Astrocyte (in vitro differentiated cells and primary cell): ENCODE measurements at regions not wholly inside any gene's neighbourhood (a gene's known extent, or its start where the extent isn't known, plus 50 kb on each side); places are given as distances from the start of the nearest gene placed in this dataset.

Experiments used
- DNase-seq: peaks from one replicate; pipeline ENCODE4 v3.0.0-alpha.2; 2010; ENCODE audit warnings: low read depth
- FAIRE-seq: peaks from 2 replicates; lab custom pipeline; 2011; peaks lifted over from hg19 to GRCh38; lab: Jason Lieb, UNC
- H2AFZ ChIP-seq: 2 replicates; pipeline ENCODE4 v1.6.0; 2012; ENCODE audit warnings: low read depth, low read length, inconsistent platforms
- H3K27ac ChIP-seq: 2 replicates; pipeline ENCODE4 v1.5.1; 2011; ENCODE audit warnings: low read depth, low read length, inconsistent platforms
- H3K27me3 ChIP-seq: 2 replicates; pipeline ENCODE4 v1.6.0; 2011; ENCODE audit warnings: low read length, inconsistent platforms; ENCODE audit not compliant: insufficient read depth
- H3K36me3 ChIP-seq: 2 replicates; pipeline ENCODE4 v1.5.1; 2011; ENCODE audit warnings: low read length, inconsistent platforms; ENCODE audit not compliant: insufficient read depth
- H3K4me1 ChIP-seq: 2 replicates; pipeline ENCODE4 v1.5.1; 2011; ENCODE audit warnings: low read length, inconsistent platforms; ENCODE audit not compliant: insufficient read depth
- H3K4me2 ChIP-seq: 2 replicates; pipeline ENCODE4 v1.6.0; 2012; ENCODE audit warnings: low read length, inconsistent platforms
- H3K4me3 ChIP-seq: 2 replicates; pipeline ENCODE4 v1.5.1; 2011; ENCODE audit warnings: low read depth, mild to moderate bottlenecking, low read length, inconsistent platforms; ENCODE audit not compliant: insufficient read depth
- H3K79me2 ChIP-seq: 2 replicates; pipeline ENCODE4 v1.6.0; 2012; ENCODE audit warnings: mild to moderate bottlenecking, low read length, inconsistent platforms; ENCODE audit not compliant: insufficient read depth
- H3K9ac ChIP-seq: 2 replicates; pipeline ENCODE4 v1.6.0; 2012; ENCODE audit warnings: mild to moderate bottlenecking, low read length, inconsistent platforms
- H3K9me3 ChIP-seq: 2 replicates; pipeline ENCODE4 v1.5.1; 2012; ENCODE audit warnings: low read depth, mild to moderate bottlenecking, low read length, inconsistent platforms; ENCODE audit not compliant: insufficient read depth
- H4K20me1 ChIP-seq: 2 replicates; pipeline ENCODE4 v1.6.0; 2012; ENCODE audit warnings: low read length, inconsistent platforms; ENCODE audit not compliant: insufficient read depth
- H3K27ac Mint-ChIP-seq: one replicate; pipeline ENCODE4 v1.8.0; 2021; ENCODE audit warnings: mild to moderate bottlenecking, mixed read lengths; ENCODE audit not compliant: unreplicated experiment
- H3K27me3 Mint-ChIP-seq: one replicate; pipeline ENCODE4 v1.8.0; 2021; ENCODE audit warnings: low read depth, mixed read lengths; ENCODE audit not compliant: unreplicated experiment
- H3K36me3 Mint-ChIP-seq: one replicate; pipeline ENCODE4 v1.8.0; 2021; ENCODE audit warnings: low read depth, mixed read lengths; ENCODE audit not compliant: unreplicated experiment
- H3K4me1 Mint-ChIP-seq: one replicate; pipeline ENCODE4 v1.8.0; 2021; ENCODE audit warnings: low read depth, mixed read lengths; ENCODE audit not compliant: unreplicated experiment
- H3K4me3 Mint-ChIP-seq: one replicate; pipeline ENCODE4 v1.8.0; 2021; ENCODE audit warnings: mild to moderate bottlenecking, moderate library complexity, mixed read lengths; ENCODE audit not compliant: unreplicated experiment
- H3K9me3 Mint-ChIP-seq: one replicate; pipeline ENCODE4 v1.8.0; 2021; ENCODE audit warnings: mild to moderate bottlenecking, mixed read lengths; ENCODE audit not compliant: unreplicated experiment
- EZH2 ChIP-seq: IDR thresholded peaks from 2 replicates; pipeline ENCODE4 v1.6.1; 2012; ENCODE audit warnings: mild to moderate bottlenecking, low read length, inconsistent platforms; ENCODE audit not compliant: insufficient read depth
- TF ChIP-seq, protein P1 (sequence below): IDR thresholded peaks from 2 replicates; pipeline ENCODE4 v1.5.1; 2011; ENCODE audit warnings: low read depth, mild to moderate bottlenecking, inconsistent platforms, low read length, moderate library complexity; ENCODE audit not compliant: insufficient read depth

DNA sequence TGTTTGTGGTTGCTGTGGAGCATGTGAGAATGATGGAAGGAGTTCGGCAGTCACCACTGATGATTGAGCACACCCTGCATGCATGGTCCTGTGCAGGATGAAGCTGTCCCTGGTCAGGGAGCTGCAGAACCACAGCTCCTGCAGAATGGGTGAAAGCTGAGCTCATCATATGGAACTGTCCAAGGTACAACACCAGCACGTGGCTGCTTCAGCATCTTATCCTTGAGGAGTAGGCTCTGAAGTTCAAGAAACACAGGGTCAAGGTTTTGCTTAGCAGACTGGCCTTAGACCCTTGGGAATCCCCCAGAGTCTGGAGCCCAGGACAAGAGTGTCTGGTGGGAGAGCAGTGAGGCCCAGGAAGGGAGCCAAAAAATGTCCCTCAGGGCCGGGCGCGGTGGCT, 182.4 kb upstream of the LARGE1 start:
- no peak overlapping the region for H3K27ac ChIP-seq
- peaks cover 6% of the 10 kb centered on the region for H3K9me3 ChIP-seq
- H4K20me1 ChIP-seq = no peaks in the 10 kb centered on the region
- no peak overlapping the region for H3K9ac ChIP-seq
- TF ChIP-seq EZH2 = no peak
- TF ChIP-seq, protein P1, sequence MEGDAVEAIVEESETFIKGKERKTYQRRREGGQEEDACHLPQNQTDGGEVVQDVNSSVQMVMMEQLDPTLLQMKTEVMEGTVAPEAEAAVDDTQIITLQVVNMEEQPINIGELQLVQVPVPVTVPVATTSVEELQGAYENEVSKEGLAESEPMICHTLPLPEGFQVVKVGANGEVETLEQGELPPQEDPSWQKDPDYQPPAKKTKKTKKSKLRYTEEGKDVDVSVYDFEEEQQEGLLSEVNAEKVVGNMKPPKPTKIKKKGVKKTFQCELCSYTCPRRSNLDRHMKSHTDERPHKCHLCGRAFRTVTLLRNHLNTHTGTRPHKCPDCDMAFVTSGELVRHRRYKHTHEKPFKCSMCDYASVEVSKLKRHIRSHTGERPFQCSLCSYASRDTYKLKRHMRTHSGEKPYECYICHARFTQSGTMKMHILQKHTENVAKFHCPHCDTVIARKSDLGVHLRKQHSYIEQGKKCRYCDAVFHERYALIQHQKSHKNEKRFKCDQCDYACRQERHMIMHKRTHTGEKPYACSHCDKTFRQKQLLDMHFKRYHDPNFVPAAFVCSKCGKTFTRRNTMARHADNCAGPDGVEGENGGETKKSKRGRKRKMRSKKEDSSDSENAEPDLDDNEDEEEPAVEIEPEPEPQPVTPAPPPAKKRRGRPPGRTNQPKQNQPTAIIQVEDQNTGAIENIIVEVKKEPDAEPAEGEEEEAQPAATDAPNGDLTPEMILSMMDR = no peak
- H3K27me3 ChIP-seq = no peaks in the 10 kb centered on the region
- H3K9me3 Mint-ChIP-seq = peaks cover 7% of the 10 kb centered on the region
- no peaks in the 10 kb centered on the region for H3K79me2 ChIP-seq
- no peak overlapping the region for H3K27ac Mint-ChIP-seq
- no peak overlapping the region for H3K4me3 Mint-ChIP-seq
- no peaks in the 10 kb centered on the region for H3K4me1 ChIP-seq
- no peaks in the 10 kb centered on the region for H3K36me3 ChIP-seq
- H3K4me3 ChIP-seq = no peak overlapping the region
- no peak overlapping the region for H2AFZ ChIP-seq
- no peak for FAIRE-seq
- H3K27me3 Mint-ChIP-seq = peaks cover 13% of the 10 kb centered on the region
- no peaks in the 10 kb centered on the region for H3K36me3 Mint-ChIP-seq
- no peaks in the 10 kb centered on the region for H3K4me1 Mint-ChIP-seq
- DNase-seq = no peak
- no peak overlapping the region for H3K4me2 ChIP-seq

DNA sequence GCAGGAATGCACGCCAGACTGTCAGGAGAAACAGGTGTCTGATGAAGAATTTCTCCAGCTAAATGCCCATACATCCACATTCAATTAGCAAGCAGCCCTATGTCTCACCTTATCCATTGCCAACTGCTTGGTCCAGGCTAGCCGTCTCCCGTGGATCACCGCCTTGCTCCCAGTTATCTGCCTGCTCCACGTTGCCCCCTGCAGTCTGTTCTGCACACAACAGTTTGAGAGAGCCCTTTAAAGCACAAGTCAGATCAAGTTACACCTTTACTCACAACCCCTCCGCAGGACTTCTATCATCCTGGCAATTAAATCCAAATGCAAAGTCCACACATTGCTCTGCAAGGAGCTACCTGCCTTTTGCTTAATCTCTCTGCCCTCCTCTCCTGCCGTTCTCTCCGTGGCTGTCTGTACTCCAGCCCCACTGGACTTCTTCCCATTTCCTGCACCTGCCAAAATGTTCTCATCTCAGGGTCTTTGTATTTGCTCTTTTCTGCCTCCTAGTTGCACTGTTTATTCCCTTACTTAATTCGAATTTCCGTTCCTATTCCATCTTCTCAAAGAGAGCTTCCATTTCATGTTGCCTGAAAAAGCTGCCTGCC, 185.3 kb upstream of the LARGE1 start:
- Histone ChIP-seq H3K4me3 (no peak overlapping the region), H2AFZ (no peak overlapping the region)

DNA sequence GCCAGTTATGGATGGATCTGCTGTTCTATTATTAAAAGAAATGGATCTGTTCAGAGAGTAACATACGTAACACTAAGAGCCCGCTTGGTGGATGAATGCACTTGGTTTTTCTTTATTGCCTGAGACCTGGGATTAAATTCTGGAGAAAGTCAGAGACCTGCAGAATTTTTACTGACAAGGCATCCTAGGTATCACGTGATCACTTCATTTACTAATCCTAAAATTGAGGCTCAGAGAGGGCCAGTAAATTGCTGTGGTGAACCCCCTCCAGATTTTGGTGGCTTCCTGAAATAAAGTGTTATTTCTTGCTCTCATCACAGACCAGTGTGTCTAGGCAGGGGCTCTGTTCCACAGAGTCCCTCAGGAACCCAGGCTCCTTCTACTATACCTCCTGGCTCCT, 187.9 kb upstream of the LARGE1 start:
- H3K4me1 Mint-ChIP-seq = no peaks in the 10 kb centered on the region
- H3K4me3 Mint-ChIP-seq = no peak overlapping the region
- Histone ChIP-seq H3K4me1 (no peaks in the 10 kb centered on the region), H3K4me3 (no peak overlapping the region), H3K27ac (no peak overlapping the region), H3K79me2 (no peaks in the 10 kb centered on the region), H2AFZ (no peak overlapping the region), H4K20me1 (no peaks in the 10 kb centered on the region), H3K9ac (no peak overlapping the region), H3K27me3 (no peaks in the 10 kb centered on the region), H3K9me3 (no peaks in the 10 kb centered on the region), H3K4me2 (no peak overlapping the region), H3K36me3 (no peaks in the 10 kb centered on the region)
- no peak for TF ChIP-seq EZH2
- TF ChIP-seq, protein P1 = no peak
- H3K27ac Mint-ChIP-seq = no peak overlapping the region
- peaks cover 1% of the 10 kb centered on the region for H3K9me3 Mint-ChIP-seq
- FAIRE-seq = no peak
- H3K27me3 Mint-ChIP-seq = peaks cover 20% of the 10 kb centered on the region
- DNase-seq = no peak
- no peaks in the 10 kb centered on the region for H3K36me3 Mint-ChIP-seq

More for the DNA sequence above, 185.3 kb upstream of the LARGE1 start:
- no peaks in the 10 kb centered on the region for H4K20me1 ChIP-seq
- no peaks in the 10 kb centered on the region for H3K4me1 ChIP-seq
- H3K36me3 ChIP-seq = no peaks in the 10 kb centered on the region
- DNase-seq (no peak), FAIRE-seq (no peak)
- no peak overlapping the region for H3K4me2 ChIP-seq
- TF ChIP-seq EZH2 = no peak
- no peaks in the 10 kb centered on the region for H3K79me2 ChIP-seq
- H3K36me3 Mint-ChIP-seq = no peaks in the 10 kb centered on the region
- H3K9me3 Mint-ChIP-seq = peaks cover 1% of the 10 kb centered on the region
- no peak overlapping the region for H3K9ac ChIP-seq
- H3K9me3 ChIP-seq = peaks cover 3% of the 10 kb centered on the region
- H3K27me3 Mint-ChIP-seq = peaks cover 21% of the 10 kb centered on the region
- no peak overlapping the region for H3K4me3 Mint-ChIP-seq
- no peaks in the 10 kb centered on the region for H3K27me3 ChIP-seq
- no peak overlapping the region for H3K27ac ChIP-seq
- no peak overlapping the region for H3K27ac Mint-ChIP-seq
- H3K4me1 Mint-ChIP-seq = no peaks in the 10 kb centered on the region
